GM23338 (cell line): ENCODE measurements at regions not wholly inside any gene's neighbourhood (a gene's known extent, or its start where the extent isn't known, plus 50 kb on each side); places are given as distances from the start of the nearest gene placed in this dataset.

Experiments
- ATAC-seq: fragments of 200-7000 bp; cut with Tn5 transposase; 3 replicates; pipeline ENCODE4 v1.9.1; 2020
- DNase-seq: peaks from one replicate; pipeline ENCODE4 v3.0.0-alpha.2; 2015; ENCODE audit warnings: low spot score
- H2AFZ ChIP-seq: fragments of 200-600 bp; sonication (generic); 2 replicates; pipeline ENCODE4 v1.8.0; 2016; ENCODE audit warnings: antibody characterized with exemption, mild to moderate bottlenecking, moderate library complexity
- H3F3A ChIP-seq: fragments of 200-600 bp; sonication (generic); replicated peaks from 2 replicates; pipeline ENCODE4 v1.8.0; 2017; ENCODE audit warnings: antibody characterized with exemption, mixed run types, low read depth
- H3K27ac ChIP-seq: fragments of 200-600 bp; sonication (generic); 2 replicates; pipeline ENCODE4 v1.6.1; 2016; ENCODE audit warnings: low read depth
- H3K27me3 ChIP-seq: fragments of 200-600 bp; sonication (generic); 2 replicates; pipeline ENCODE4 v1.8.0; 2016; ENCODE audit warnings: mild to moderate bottlenecking, mixed run types, moderate library complexity; ENCODE audit not compliant: insufficient read depth
- H3K36me3 ChIP-seq: fragments of 200-600 bp; sonication (generic); 2 replicates; pipeline ENCODE4 v1.8.0; 2016; ENCODE audit warnings: mild to moderate bottlenecking; ENCODE audit not compliant: insufficient read depth
- H3K4me1 ChIP-seq: fragments of 200-600 bp; sonication (generic); 2 replicates; pipeline ENCODE4 v1.8.0; 2016; ENCODE audit warnings: mild to moderate bottlenecking, moderate library complexity; ENCODE audit not compliant: insufficient read depth
- H3K4me2 ChIP-seq: fragments of 200-600 bp; sonication (generic); 2 replicates; pipeline ENCODE4 v1.7.1; 2017; ENCODE audit warnings: mixed run types
- H3K4me3 ChIP-seq: fragments of 200-600 bp; sonication (generic); 2 replicates; pipeline ENCODE4 v1.6.1; 2016; ENCODE audit warnings: mixed run types
- H3K79me2 ChIP-seq: fragments of 200-600 bp; sonication (generic); replicated peaks from 2 replicates; pipeline ENCODE4 v1.8.0; 2017; ENCODE audit warnings: mild to moderate bottlenecking; ENCODE audit not compliant: insufficient read depth
- H3K9me2 ChIP-seq: fragments of 200-600 bp; sonication (generic); 2 replicates; pipeline ENCODE4 v1.8.0; 2017; ENCODE audit not compliant: insufficient read depth
- H4K20me1 ChIP-seq: fragments of 200-600 bp; sonication (generic); replicated peaks from 2 replicates; pipeline ENCODE4 v1.8.0; 2017; ENCODE audit warnings: mild to moderate bottlenecking; ENCODE audit not compliant: insufficient read depth
- H3K27ac Mint-ChIP-seq: 2 replicates; pipeline ENCODE4 v1.8.0; 2020; ENCODE audit warnings: inconsistent platforms, mild to moderate bottlenecking, moderate library complexity, mixed read lengths
- H3K27me3 Mint-ChIP-seq: 3 replicates; pipeline ENCODE4 v1.8.0; 2022; ENCODE audit warnings: low read depth, mild to moderate bottlenecking, moderate library complexity, mixed read lengths, inconsistent platforms; ENCODE audit not compliant: insufficient read depth, poor library complexity
- H3K36me3 Mint-ChIP-seq: 3 replicates; pipeline ENCODE4 v1.8.0; 2021; ENCODE audit warnings: low read depth, mild to moderate bottlenecking, inconsistent platforms, moderate library complexity, mixed read lengths
- H3K4me1 Mint-ChIP-seq: 3 replicates; pipeline ENCODE4 v1.8.0; 2020; ENCODE audit warnings: mild to moderate bottlenecking, inconsistent platforms, mixed read lengths
- H3K4me3 Mint-ChIP-seq: 3 replicates; pipeline ENCODE4 v1.8.0; 2021; ENCODE audit warnings: moderate library complexity, mild to moderate bottlenecking, inconsistent platforms, mixed read lengths
- H3K9me3 Mint-ChIP-seq: 3 replicates; pipeline ENCODE4 v1.8.0; 2020; ENCODE audit warnings: moderate library complexity, mild to moderate bottlenecking, inconsistent platforms, mixed read lengths
- EZH2phosphoT487 ChIP-seq: fragments of 200-600 bp; sonication (generic); IDR thresholded peaks from one replicate; pipeline ENCODE4 v1.8.1; 2018; ENCODE audit warnings: antibody characterized with exemption; ENCODE audit not compliant: unreplicated experiment
- JUNB ChIP-seq: IDR thresholded peaks from one replicate; pipeline ENCODE4 v1.6.1; 2016; ENCODE audit warnings: antibody characterized with exemption; ENCODE audit not compliant: unreplicated experiment
- POLR2AphosphoS5 ChIP-seq: IDR thresholded peaks from 2 replicates; pipeline ENCODE4 v1.6.1; 2016; ENCODE audit warnings: antibody characterized with exemption, low read depth
- STAT1 ChIP-seq: IDR thresholded peaks from one replicate; pipeline ENCODE4 v1.6.1; 2016; ENCODE audit warnings: antibody characterized with exemption; ENCODE audit not compliant: unreplicated experiment
- ZNF114 ChIP-seq: fragments of 250-450 bp; sonication (Bioruptor Pico); IDR thresholded peaks from 2 replicates; pipeline ENCODE4 v1.5.0; 2020; ENCODE audit warnings: mild to moderate bottlenecking, moderate library complexity
- ZNF331 ChIP-seq: fragments of 250-450 bp; sonication (Bioruptor Pico); IDR thresholded peaks from 2 replicates; pipeline ENCODE4 v1.5.0; 2020; ENCODE audit warnings: low read depth, mild to moderate bottlenecking, moderate library complexity
- TF ChIP-seq, protein P1 (sequence below), 2 experiments: fragments of 200-600 bp in 1 of 2; sonication (generic) in 1 of 2; conservative IDR thresholded peaks; 2 replicates each; pipeline versions ENCODE4 v1.5.1 to v1.6.1; 2016 to 2017; ENCODE audit warnings: antibody characterized with exemption in 2 of 2, low read depth in 2 of 2, mild to moderate bottlenecking in 2 of 2, moderate library complexity in 1 of 2
- TF ChIP-seq, protein P2 (sequence below): IDR thresholded peaks from one replicate; pipeline ENCODE4 v1.6.1; 2018; ENCODE audit warnings: antibody characterized with exemption; ENCODE audit not compliant: unreplicated experiment
- TF ChIP-seq, protein P3 (sequence below): IDR thresholded peaks from 2 replicates; pipeline ENCODE4 v1.6.1; 2016; ENCODE audit warnings: antibody characterized with exemption
- TF ChIP-seq, protein P4 (sequence below): fragments of 250-450 bp; sonication (Bioruptor Pico); IDR thresholded peaks from 2 replicates; pipeline ENCODE4 v1.5.0; 2020; ENCODE audit warnings: mild to moderate bottlenecking, moderate library complexity

- Histone ChIP-seq H3K79me2 (no peaks in the 10 kb centered on the region), H2AFZ (0 out of 2 replicates have a peak overlapping the region, but pooled peaks have one; percentile 47), H3K4me3 (no peak overlapping the region), H3F3A (no peaks in the 10 kb centered on the region), H4K20me1 (no peaks in the 10 kb centered on the region), H3K4me1 (no peaks in the 10 kb centered on the region), H3K9me2 (peaks cover 11% of the 10 kb centered on the region), H3K4me2 (no peak overlapping the region), H3K27me3 (no peaks in the 10 kb centered on the region), H3K27ac (no peak overlapping the region), H3K36me3 (no peaks in the 10 kb centered on the region)
- Mint-ChIP-seq H3K9me3 (peaks cover 6% of the 10 kb centered on the region; the same call in 2 of the 3 replicates), H3K27me3 (peaks cover 11% of the 10 kb centered on the region), H3K4me1 (peaks cover 7% of the 10 kb centered on the region), H3K27ac (no peak overlapping the region), H3K36me3 (no peaks in the 10 kb centered on the region), H3K4me3 (no peak overlapping the region)
- TF ChIP-seq, protein P1, sequence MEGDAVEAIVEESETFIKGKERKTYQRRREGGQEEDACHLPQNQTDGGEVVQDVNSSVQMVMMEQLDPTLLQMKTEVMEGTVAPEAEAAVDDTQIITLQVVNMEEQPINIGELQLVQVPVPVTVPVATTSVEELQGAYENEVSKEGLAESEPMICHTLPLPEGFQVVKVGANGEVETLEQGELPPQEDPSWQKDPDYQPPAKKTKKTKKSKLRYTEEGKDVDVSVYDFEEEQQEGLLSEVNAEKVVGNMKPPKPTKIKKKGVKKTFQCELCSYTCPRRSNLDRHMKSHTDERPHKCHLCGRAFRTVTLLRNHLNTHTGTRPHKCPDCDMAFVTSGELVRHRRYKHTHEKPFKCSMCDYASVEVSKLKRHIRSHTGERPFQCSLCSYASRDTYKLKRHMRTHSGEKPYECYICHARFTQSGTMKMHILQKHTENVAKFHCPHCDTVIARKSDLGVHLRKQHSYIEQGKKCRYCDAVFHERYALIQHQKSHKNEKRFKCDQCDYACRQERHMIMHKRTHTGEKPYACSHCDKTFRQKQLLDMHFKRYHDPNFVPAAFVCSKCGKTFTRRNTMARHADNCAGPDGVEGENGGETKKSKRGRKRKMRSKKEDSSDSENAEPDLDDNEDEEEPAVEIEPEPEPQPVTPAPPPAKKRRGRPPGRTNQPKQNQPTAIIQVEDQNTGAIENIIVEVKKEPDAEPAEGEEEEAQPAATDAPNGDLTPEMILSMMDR (conservative IDR thresholded peaks at IDR 0.05; ENCODE audit: low read depth in 2 of 2): no peak
- TF ChIP-seq POLR2AphosphoS5 (no peak), ZNF114 (CRISPR knock-in tag) (no peak), STAT1 (no peak), EZH2phosphoT487 (no peak), JUNB (no peak), ZNF331 (CRISPR knock-in tag) (no peak)
- TF ChIP-seq, protein P2, sequence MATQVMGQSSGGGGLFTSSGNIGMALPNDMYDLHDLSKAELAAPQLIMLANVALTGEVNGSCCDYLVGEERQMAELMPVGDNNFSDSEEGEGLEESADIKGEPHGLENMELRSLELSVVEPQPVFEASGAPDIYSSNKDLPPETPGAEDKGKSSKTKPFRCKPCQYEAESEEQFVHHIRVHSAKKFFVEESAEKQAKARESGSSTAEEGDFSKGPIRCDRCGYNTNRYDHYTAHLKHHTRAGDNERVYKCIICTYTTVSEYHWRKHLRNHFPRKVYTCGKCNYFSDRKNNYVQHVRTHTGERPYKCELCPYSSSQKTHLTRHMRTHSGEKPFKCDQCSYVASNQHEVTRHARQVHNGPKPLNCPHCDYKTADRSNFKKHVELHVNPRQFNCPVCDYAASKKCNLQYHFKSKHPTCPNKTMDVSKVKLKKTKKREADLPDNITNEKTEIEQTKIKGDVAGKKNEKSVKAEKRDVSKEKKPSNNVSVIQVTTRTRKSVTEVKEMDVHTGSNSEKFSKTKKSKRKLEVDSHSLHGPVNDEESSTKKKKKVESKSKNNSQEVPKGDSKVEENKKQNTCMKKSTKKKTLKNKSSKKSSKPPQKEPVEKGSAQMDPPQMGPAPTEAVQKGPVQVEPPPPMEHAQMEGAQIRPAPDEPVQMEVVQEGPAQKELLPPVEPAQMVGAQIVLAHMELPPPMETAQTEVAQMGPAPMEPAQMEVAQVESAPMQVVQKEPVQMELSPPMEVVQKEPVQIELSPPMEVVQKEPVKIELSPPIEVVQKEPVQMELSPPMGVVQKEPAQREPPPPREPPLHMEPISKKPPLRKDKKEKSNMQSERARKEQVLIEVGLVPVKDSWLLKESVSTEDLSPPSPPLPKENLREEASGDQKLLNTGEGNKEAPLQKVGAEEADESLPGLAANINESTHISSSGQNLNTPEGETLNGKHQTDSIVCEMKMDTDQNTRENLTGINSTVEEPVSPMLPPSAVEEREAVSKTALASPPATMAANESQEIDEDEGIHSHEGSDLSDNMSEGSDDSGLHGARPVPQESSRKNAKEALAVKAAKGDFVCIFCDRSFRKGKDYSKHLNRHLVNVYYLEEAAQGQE: no peak
- TF ChIP-seq, protein P3, sequence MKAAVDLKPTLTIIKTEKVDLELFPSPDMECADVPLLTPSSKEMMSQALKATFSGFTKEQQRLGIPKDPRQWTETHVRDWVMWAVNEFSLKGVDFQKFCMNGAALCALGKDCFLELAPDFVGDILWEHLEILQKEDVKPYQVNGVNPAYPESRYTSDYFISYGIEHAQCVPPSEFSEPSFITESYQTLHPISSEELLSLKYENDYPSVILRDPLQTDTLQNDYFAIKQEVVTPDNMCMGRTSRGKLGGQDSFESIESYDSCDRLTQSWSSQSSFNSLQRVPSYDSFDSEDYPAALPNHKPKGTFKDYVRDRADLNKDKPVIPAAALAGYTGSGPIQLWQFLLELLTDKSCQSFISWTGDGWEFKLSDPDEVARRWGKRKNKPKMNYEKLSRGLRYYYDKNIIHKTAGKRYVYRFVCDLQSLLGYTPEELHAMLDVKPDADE: no peak
- TF ChIP-seq, protein P4, sequence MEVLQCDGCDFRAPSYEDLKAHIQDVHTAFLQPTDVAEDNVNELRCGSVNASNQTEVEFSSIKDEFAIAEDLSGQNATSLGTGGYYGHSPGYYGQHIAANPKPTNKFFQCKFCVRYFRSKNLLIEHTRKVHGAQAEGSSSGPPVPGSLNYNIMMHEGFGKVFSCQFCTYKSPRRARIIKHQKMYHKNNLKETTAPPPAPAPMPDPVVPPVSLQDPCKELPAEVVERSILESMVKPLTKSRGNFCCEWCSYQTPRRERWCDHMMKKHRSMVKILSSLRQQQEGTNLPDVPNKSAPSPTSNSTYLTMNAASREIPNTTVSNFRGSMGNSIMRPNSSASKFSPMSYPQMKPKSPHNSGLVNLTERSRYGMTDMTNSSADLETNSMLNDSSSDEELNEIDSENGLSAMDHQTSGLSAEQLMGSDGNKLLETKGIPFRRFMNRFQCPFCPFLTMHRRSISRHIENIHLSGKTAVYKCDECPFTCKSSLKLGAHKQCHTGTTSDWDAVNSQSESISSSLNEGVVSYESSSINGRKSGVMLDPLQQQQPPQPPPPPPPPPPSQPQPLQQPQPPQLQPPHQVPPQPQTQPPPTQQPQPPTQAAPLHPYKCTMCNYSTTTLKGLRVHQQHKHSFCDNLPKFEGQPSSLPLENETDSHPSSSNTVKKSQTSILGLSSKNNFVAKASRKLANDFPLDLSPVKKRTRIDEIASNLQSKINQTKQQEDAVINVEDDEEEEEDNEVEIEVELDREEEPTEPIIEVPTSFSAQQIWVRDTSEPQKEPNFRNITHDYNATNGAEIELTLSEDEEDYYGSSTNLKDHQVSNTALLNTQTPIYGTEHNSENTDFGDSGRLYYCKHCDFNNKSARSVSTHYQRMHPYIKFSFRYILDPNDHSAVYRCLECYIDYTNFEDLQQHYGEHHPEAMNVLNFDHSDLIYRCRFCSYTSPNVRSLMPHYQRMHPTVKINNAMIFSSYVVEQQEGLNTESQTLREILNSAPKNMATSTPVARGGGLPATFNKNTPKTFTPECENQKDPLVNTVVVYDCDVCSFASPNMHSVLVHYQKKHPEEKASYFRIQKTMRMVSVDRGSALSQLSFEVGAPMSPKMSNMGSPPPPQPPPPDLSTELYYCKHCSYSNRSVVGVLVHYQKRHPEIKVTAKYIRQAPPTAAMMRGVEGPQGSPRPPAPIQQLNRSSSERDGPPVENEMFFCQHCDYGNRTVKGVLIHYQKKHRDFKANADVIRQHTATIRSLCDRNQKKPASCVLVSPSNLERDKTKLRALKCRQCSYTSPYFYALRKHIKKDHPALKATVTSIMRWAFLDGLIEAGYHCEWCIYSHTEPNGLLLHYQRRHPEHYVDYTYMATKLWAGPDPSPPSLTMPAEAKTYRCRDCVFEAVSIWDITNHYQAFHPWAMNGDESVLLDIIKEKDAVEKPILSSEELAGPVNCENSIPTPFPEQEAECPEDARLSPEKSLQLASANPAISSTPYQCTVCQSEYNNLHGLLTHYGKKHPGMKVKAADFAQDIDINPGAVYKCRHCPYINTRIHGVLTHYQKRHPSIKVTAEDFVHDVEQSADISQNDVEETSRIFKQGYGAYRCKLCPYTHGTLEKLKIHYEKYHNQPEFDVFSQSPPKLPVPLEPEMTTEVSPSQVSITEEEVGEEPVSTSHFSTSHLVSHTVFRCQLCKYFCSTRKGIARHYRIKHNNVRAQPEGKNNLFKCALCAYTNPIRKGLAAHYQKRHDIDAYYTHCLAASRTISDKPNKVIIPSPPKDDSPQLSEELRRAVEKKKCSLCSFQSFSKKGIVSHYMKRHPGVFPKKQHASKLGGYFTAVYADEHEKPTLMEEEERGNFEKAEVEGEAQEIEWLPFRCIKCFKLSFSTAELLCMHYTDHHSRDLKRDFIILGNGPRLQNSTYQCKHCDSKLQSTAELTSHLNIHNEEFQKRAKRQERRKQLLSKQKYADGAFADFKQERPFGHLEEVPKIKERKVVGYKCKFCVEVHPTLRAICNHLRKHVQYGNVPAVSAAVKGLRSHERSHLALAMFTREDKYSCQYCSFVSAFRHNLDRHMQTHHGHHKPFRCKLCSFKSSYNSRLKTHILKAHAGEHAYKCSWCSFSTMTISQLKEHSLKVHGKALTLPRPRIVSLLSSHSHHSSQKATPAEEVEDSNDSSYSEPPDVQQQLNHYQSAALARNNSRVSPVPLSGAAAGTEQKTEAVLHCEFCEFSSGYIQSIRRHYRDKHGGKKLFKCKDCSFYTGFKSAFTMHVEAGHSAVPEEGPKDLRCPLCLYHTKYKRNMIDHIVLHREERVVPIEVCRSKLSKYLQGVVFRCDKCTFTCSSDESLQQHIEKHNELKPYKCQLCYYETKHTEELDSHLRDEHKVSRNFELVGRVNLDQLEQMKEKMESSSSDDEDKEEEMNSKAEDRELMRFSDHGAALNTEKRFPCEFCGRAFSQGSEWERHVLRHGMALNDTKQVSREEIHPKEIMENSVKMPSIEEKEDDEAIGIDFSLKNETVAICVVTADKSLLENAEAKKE (CRISPR knock-in tag): no peak
- ATAC-seq (no peak), DNase-seq (no peak)
Measured at GRCh38 chr2:128624956-128625355, 306.3 kb upstream of the HS6ST1 start.
